ENCODE measurements at regions not wholly inside any gene's neighbourhood (a gene's known extent, or its start where the extent isn't known, plus 50 kb on each side); places are given as distances from the start of the nearest gene placed in this dataset.

DNA sequence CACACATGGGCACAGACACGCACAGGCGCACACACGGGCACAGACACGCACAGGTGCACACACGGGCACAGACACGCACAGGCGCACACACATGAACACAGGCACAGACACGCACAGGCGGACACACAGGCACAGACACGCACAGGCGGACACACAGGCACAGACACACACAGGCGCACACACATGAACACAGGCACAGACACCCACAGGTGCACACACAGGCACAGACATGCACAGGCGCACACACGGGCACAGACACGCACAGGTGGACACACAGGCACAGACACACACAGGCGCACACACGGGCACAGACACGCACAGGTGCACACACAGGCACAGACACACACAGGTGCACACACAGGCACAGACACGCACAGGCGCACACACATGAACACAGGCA, 312.8 kb upstream of the IRX1 start:
- ChIA-PET CTCF (no interaction called here), POLR2A (no interaction called here)
- no peaks in the 10 kb centered on the region for H3K36me3 ChIP-seq (replicated peaks in 1 of 2; ENCODE audit: control extremely low read depth in 1 of 2, control insufficient read depth in 1 of 2, extremely low read depth in 1 of 2, insufficient read depth in 2 of 2, low read length in 1 of 2)
- Mint-ChIP-seq H3K9me3 (ENCODE audit: insufficient read depth) (no peaks in the 10 kb centered on the region), H3K4me1 (no peaks in the 10 kb centered on the region), H3K27me3 (no peaks in the 10 kb centered on the region), H3K27ac (no peak overlapping the region), H3K4me3 (no peak overlapping the region)
- H3K4me3 ChIP-seq (ENCODE audit: control extremely low read depth in 1 of 5, extremely low read depth in 1 of 5, insufficient read depth in 1 of 5, low read depth in 2 of 5, low read length in 4 of 5): no peak overlapping the region
- no peaks in the 10 kb centered on the region for H3K4me1 ChIP-seq (ENCODE audit: control insufficient read depth in 2 of 2, insufficient read depth in 2 of 2, low read length in 2 of 2)
- H3K9me3 ChIP-seq (ENCODE audit: control extremely low read depth in 1 of 3, control insufficient read depth in 2 of 3, insufficient read depth in 1 of 3, low read length in 2 of 3): peaks cover 0 to 40% (median 0%) of the 10 kb centered on the region in 3 donors
- no peaks in the 10 kb centered on the region for H3K27me3 ChIP-seq (replicated peaks in 1 of 4; ENCODE audit: control extremely low read depth in 1 of 4, control insufficient read depth in 3 of 4, insufficient read depth in 4 of 4, low read length in 3 of 4)
- ATAC-seq (ENCODE audit: low read depth) (no peak), DNase-seq (no peak)
- TF ChIP-seq, protein P1, sequence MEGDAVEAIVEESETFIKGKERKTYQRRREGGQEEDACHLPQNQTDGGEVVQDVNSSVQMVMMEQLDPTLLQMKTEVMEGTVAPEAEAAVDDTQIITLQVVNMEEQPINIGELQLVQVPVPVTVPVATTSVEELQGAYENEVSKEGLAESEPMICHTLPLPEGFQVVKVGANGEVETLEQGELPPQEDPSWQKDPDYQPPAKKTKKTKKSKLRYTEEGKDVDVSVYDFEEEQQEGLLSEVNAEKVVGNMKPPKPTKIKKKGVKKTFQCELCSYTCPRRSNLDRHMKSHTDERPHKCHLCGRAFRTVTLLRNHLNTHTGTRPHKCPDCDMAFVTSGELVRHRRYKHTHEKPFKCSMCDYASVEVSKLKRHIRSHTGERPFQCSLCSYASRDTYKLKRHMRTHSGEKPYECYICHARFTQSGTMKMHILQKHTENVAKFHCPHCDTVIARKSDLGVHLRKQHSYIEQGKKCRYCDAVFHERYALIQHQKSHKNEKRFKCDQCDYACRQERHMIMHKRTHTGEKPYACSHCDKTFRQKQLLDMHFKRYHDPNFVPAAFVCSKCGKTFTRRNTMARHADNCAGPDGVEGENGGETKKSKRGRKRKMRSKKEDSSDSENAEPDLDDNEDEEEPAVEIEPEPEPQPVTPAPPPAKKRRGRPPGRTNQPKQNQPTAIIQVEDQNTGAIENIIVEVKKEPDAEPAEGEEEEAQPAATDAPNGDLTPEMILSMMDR (IDR thresholded peaks at IDR 0.05): no peak
- TF ChIP-seq EZH2 (IDR thresholded peaks at IDR 0.05; ENCODE audit: borderline replicate concordance, insufficient read depth, low read depth, low read length, poor library complexity, severe bottlenecking): no peak
- WGBS (ENCODE audit: insufficient coverage): 96% methylated on average over 20 of the region's 20 CpGs
- H2AFZ ChIP-seq (ENCODE audit: insufficient read depth, low read depth, low read length, poor library complexity, severe bottlenecking): no peak overlapping the region
- intact Hi-C loops (cut with micrococcal nuclease): no loop called here
- no peaks in the 10 kb centered on the region for H4K20me1 ChIP-seq (ENCODE audit: control insufficient read depth, insufficient read depth, low read length, poor library complexity, severe bottlenecking)
- no peak overlapping the region for H3K9ac ChIP-seq (ENCODE audit: low read length)
- H3K79me2 ChIP-seq (ENCODE audit: control insufficient read depth, insufficient read depth, low read length): no peaks in the 10 kb centered on the region
- no peak overlapping the region for H3K27ac ChIP-seq (ENCODE audit: low read length in 2 of 2)
- no peak overlapping the region for H3K4me2 ChIP-seq (replicated peaks; ENCODE audit: low read depth, low read length, poor library complexity, severe bottlenecking)

DNA sequence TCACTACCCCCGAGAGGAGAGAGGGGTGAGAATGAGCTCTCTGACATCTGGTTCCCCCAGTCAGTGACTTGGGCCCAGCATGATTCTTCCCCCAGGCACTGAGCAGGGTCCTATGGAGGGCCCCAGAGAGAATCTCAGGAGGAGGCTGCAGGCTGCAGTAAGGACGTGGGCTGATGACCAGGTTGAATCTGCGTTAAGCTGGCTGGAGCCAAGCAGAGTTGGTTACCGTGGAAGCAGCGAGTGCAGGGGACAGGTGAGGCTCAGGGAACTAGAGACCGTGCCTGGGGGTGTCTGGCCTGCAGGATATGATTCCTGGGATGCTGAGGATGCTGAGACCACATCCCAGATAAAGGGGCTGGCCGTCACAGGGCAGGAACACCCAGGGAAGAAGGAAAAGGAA, 314.3 kb upstream of the IRX1 start:
- no peaks in the 10 kb centered on the region for H3K36me3 ChIP-seq (replicated peaks in 1 of 2; ENCODE audit: control extremely low read depth in 1 of 2, control insufficient read depth in 1 of 2, extremely low read depth in 1 of 2, insufficient read depth in 2 of 2, low read length in 1 of 2)
- no peak overlapping the region for H3K4me3 ChIP-seq (ENCODE audit: control extremely low read depth in 1 of 5, extremely low read depth in 1 of 5, insufficient read depth in 1 of 5, low read depth in 2 of 5, low read length in 4 of 5)
- intact Hi-C loops (cut with micrococcal nuclease): no loop called here
- no peak overlapping the region for H2AFZ ChIP-seq (ENCODE audit: insufficient read depth, low read depth, low read length, poor library complexity, severe bottlenecking)
- H4K20me1 ChIP-seq (ENCODE audit: control insufficient read depth, insufficient read depth, low read length, poor library complexity, severe bottlenecking): no peaks in the 10 kb centered on the region
- no peak overlapping the region for H3K4me3 Mint-ChIP-seq
- TF ChIP-seq, protein P1 (IDR thresholded peaks at IDR 0.05): no peak
- no peak for TF ChIP-seq EZH2 (IDR thresholded peaks at IDR 0.05; ENCODE audit: borderline replicate concordance, insufficient read depth, low read depth, low read length, poor library complexity, severe bottlenecking)
- H3K4me2 ChIP-seq (replicated peaks; ENCODE audit: low read depth, low read length, poor library complexity, severe bottlenecking): no peak overlapping the region
- H3K79me2 ChIP-seq (ENCODE audit: control insufficient read depth, insufficient read depth, low read length): no peaks in the 10 kb centered on the region
- ChIA-PET CTCF (no interaction called here), POLR2A (no interaction called here)
- no peaks in the 10 kb centered on the region for H3K27me3 ChIP-seq (replicated peaks in 1 of 4; ENCODE audit: control extremely low read depth in 1 of 4, control insufficient read depth in 3 of 4, insufficient read depth in 4 of 4, low read length in 3 of 4)
- H3K4me1 Mint-ChIP-seq: no peaks in the 10 kb centered on the region
- no peak overlapping the region for H3K27ac ChIP-seq (ENCODE audit: low read length in 2 of 2)
- ATAC-seq (ENCODE audit: low read depth) (no peak), DNase-seq (no peak)
- no peaks in the 10 kb centered on the region for H3K9me3 Mint-ChIP-seq (ENCODE audit: insufficient read depth)
- peaks cover 0 to 44% (median 0%) of the 10 kb centered on the region in 3 donors for H3K9me3 ChIP-seq (ENCODE audit: control extremely low read depth in 1 of 3, control insufficient read depth in 2 of 3, insufficient read depth in 1 of 3, low read length in 2 of 3)
- H3K27me3 Mint-ChIP-seq: no peaks in the 10 kb centered on the region
- H3K27ac Mint-ChIP-seq: no peak overlapping the region
- no peak overlapping the region for H3K9ac ChIP-seq (ENCODE audit: low read length)
- WGBS (ENCODE audit: insufficient coverage): 78% methylated on average over 7 of the region's 7 CpGs
- no peaks in the 10 kb centered on the region for H3K4me1 ChIP-seq (ENCODE audit: control insufficient read depth in 2 of 2, insufficient read depth in 2 of 2, low read length in 2 of 2)
